ENCODE measurements at regions not wholly inside any gene's neighbourhood (a gene's known extent, or its start where the extent isn't known, plus 50 kb on each side); places are given as distances from the start of the nearest gene placed in this dataset.

GRCh38 chr10:128839134-128839533 is 627.9 kb upstream of the MGMT start:
- DNase-seq = no peak

DNA sequence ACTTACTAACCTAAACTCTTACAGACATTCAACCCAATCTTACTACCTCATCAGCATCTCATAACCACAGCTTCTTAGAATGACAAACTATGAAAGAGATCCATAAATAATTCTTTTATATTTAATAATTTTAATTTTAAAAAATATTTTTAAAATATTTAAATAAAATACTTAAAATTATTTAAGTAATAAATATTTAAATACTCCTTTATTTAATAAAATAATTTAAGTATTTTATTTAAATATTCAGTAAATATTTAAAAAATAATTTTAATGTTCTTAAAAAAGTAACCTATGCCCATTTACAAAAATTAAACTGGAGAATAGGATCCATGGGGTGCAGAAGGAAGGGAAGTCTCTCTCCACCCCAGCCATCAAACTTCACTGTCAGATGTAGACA is 627.3 kb upstream of the MGMT start:
- no peak for DNase-seq

DNA sequence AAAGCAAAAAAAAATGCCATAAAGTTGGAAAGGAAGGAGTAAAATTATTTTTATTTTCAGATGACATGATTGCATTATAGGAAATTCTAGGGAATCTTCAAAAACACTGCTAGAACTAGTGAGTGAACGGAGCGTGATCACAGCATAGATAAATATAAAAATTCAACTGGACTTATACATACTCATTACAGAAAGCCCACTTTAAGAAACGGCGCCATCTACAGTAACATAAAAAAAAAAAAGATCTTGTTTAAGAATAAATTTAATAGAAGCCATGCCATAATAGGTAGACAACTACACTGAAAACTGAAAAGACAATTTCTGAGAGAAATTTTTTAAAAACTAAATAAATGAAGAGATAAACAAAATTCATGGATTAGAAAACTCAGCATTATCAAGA is 623.1 kb upstream of the MGMT start:
- peak; percentile 20 for DNase-seq

- no peak for DNase-seq
These were observed 620.1 kb upstream of the MGMT start for GRCh38 chr10:128846927-128847326.

- no peak for DNase-seq
These were observed 618.2 kb upstream of the MGMT start for GRCh38 chr10:128848810-128849209.

DNA sequence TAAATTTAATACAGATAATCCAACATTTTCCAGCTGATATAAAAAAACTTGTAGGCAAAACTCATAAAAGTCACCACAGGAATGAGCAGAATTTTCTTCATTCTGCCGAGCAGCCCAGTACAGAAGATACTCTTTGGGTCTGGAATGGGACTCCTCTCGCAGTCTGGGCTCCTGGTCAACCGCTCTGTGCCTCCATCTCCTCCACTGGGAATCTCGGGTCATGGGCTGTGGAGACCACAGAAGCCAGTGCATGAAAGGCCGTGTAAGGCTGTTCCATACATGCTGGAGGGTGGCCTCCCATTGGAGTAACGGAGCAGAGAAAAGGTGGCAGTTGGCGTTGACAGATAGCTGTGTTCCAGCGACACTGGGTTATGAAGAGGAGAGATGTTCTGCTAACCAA is 616.4 kb upstream of the MGMT start:
- no peak for DNase-seq

GRCh38 chr10:128851281-128851680 is 615.8 kb upstream of the MGMT start:
- no peak for DNase-seq

- no peak for DNase-seq
These were observed 615.3 kb upstream of the MGMT start for GRCh38 chr10:128851726-128852125.

GRCh38 chr10:128852449-128852848 is 614.6 kb upstream of the MGMT start:
- no peak for DNase-seq

DNA sequence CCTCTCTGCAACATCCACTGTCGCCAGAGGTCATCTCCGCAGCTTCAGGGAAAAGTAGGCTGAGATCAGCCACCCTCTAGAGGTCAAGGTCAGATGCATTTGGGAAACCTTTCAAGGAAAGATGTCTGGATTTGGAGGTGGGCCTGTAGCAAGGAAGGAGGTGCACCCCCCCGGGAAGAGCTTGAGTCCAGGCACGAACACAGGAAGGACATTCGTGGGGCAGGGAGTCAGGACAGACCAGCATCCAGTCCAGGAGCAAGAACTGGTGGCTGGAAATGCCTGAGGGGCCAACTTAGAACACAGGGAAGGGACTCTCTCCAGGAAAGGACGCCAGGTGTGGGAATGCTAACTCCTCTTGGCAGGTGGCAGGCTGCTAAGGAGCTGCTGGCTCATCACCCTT is 614.1 kb upstream of the MGMT start:
- DNase-seq = no peak

DNA sequence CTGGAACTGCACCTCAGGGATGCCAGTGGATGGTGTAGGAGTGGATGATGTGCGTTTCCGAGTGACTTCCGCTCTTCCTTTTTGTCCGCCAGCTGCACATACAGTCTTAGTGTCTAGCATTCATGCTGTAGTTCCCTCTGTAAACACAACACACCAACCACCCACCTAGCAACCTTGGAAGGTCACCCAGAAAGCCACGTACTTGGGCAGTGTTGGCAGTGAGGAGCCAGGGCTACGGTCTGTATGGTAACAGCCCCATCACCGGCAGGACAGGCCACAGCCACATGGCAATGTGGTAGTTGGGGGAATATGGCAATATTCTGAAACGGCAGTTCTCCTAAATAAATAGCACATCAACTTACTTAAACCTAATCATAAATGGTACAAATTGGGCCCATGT is 613.5 kb upstream of the MGMT start:
- DNase-seq = no peak

DNA sequence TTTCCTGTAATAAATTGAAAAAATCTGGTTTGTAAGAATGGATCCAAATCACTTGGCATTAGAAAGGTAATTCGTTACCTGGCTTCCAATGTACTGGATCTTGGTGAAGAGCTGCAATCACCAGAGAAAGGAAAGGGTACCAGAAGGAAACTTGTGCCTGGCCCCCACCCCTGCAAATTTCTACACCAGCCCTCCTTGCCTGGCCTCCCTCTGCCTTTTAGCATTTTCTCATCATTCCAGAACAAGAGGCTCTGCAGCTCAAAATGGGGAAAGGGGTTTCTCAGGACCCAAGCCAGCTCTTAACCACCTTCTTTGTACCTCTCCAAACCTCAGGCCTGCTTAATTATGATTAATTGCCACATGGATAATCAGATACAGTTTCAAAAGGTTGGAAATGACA is 612.8 kb upstream of the MGMT start:
- DNase-seq = no peak

- peak; percentile 18 for DNase-seq
These were observed 612.1 kb upstream of the MGMT start for GRCh38 chr10:128854963-128855362.

DNA sequence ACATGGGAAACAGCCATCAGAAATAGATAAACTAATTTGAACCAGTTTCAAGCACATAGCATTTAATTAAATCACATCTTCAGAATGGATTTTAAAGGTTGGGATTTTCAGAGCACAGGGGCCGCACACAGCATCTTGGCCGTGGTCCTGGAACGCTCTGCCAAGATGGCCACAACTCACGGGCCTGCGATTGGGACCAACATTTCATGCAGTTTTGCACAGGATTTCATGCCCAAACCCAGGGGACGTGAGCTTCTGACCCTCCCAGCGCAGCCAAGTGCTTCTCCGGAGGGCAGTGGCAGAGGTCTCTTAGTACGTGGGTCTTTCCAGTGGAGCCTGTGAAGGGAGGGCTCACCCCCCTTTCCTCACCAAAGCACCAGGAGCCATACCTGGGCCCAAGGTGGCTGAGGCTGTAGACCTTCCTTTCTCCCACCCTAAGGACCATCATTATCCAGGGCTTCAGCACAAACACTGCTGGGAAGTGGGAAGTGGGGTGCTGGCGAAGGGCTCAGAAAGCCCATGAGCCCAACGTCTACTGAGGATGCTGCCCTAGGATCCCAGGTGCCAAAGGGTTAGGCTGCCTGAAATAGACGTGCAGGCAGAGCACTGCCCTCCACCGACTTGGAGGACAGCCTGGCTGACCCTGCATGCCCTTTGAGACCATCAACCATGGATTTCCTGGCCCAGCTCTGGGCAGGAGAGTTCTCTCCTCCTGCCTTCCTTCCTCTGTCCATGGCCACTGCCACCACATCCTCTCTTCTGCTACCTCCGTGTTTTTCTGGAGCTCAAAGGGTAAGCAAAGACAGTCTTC is 611.2 kb upstream of the MGMT start:
- DNase-seq = no peak

- DNase-seq = no peak
These were observed 607.2 kb upstream of the MGMT start for GRCh38 chr10:128859738-128860386.

- DNase-seq = no peak
These were observed 606.5 kb upstream of the MGMT start for GRCh38 chr10:128860574-128860973.

DNA sequence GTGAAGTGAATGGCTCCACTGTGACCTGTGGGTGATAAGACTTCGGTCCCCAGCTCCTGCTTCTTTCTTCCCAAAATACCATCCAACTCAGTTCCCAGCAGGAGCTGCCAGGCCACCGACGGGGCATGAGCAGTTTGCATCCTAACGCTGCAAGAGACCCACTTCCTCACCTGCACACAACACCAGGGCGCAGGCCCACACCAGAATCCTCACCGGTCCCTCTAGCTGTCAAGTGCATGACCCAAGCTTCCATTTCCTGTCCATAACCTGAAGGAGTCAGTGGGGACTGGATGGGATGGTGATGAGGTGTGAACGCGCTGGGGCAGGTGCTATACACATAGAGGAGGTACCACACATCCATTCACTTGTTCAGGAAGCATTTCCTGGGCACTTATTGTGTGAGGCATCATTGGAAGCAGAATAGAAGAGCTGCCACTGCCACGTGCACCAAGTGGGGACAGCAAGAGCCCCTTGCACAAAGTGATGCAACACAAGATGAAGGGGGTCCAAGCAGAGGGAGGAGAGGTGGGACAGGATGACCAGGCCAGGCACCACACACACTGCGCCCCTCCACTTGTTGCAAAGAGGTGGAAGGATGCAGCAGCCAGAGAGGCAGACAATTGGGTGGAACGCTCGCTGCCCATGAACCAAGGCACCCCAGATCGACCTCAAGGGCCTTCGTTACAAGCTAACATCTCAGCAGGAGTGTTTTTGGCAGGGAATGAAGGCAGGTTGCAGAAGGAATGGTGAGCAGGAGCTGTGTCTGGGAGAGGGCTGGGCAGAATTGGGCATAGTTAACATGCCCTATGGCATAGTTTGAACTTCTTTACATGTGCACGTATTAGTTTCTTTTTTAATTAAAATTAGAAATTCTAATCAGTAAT is 605.8 kb upstream of the MGMT start:
- no peak for DNase-seq

DNA sequence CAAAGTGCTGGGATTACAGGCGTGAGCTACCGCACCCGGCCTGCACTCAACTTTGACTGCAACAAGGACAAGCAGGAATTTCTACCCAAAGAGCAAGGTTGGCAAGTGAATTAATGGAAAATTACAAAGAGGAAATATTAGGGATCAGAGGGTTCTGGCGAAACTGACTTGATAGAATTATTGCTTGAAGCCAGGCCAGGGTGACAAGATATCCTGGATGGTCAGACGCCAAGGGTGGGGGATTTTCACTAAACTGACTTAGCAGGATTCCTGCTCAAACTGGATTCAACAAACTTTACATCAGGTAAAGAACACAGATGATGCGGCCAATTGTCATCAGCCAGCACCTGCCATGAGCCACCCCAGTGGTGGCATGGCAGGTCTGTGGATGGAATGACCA is 603.6 kb upstream of the MGMT start:
- DNase-seq = no peak

DNA sequence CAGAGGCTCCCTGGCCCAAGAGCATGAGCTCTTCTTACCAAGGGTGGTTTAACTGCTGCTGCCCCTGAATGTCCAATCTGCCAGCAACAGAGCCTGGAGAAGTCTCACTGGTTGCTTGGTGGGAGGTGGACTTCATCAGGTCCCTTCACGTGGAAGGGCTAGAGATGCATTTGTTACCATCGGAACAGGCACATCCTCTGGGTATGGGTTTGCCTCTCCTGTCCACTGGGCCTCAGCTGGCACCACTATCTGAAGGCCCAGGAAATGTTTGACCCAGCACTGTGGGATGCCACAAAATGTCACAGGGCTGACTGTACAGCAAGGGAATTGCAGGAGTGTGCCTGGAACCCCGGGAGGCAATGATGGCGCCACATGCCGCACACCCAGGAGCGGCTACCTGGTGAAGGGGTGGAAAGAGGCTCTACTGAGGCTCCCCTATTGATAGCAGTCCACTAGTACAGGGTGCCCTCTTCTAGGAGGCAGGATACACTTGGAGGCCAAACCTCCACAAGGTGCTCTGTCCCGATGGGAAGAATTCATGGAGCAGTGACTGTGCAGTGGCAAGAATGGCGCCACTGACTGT is 603.1 kb upstream of the MGMT start:
- DNase-seq = no peak

DNA sequence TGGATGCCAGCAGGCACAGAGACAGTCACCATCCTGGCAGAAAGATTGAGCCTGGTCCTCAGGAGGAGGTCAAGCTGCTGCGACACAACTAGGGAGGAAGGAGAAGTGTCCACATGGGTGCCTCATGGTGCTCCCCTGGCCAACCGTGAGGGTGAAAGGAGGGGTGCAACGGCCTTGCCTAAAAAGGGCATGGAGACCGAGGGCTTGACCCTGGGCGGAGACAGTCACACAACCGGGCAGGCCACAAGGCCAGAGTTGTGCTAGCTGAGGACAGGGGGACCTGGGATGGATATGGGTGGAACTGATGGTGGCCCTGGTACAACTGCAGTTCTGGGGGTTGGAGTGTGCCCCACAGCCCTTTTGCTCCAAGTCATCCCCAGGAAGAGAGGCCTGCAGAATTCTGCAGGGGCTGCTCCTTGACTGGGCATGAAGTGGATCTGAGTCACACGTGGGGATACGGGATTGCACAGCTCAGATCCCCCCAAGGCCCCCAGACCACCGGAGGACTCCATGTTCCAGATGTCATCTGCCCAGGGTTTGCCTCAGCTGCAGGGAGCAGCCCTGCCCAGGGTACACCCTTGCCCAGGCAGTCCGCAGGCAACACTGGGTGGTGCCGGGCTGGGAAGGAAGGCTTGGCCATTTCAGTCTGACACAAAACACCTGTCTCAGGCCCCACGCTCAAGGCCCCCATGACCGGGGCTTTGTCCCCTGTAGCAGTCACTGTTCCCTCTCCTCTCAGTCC is 602.3 kb upstream of the MGMT start:
- DNase-seq = no peak

DNA sequence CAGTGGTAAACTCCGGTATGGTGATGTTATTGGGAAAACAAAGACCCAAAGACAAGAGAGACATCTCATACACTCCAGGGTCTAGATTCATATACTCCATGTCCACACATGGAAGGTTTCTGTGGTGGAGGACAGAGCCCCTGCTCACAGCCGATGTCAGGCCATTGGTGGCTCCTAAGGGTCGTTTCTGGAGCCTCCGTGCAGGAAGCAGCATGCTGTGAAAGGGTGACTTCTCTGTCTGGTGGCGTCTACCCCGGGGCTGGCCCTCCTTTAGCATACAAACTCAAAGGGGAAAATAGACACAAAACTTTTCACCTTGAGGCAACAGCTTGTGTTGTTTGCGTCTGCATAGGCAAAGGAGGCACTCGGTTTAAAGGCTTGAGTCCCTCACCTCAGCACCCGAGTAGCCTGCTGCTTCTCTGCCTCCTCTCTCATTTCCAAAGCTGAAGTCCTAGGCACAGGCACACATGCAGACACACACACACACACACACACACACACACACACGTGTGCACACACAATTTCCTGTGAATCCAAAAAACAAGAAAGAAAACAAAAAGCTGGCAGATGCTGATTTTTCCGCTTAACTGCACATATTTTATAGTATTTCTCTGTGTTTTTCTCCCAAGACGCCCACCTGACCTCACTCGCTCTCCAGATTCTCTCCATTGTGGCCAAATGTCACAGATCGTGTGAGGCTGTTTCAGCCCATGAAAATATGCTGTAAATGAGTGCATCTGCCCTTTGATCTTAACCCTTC is 601.4 kb upstream of the MGMT start:
- no peak for DNase-seq

GRCh38 chr10:128866551-128866950 is 600.5 kb upstream of the MGMT start:
- no peak for DNase-seq

All from NCI-H1105 (cell line).